ENCODE measurements at regions not wholly inside any gene's neighbourhood (a gene's known extent, or its start where the extent isn't known, plus 50 kb on each side); places are given as distances from the start of the nearest gene placed in this dataset.

GRCh38 chr4:148834804-148835631, 392.8 kb upstream of the NR3C2 start:
- no peak for TF ChIP-seq CTCF (IDR thresholded peaks at IDR 0.05; ENCODE audit: borderline replicate concordance, insufficient read depth, low read depth, low read length)
- H3K4me3 ChIP-seq (ENCODE audit: low read depth, low read length), result no peak overlapping the region

- H3K4me3 ChIP-seq (ENCODE audit: low read depth, low read length), result no peak overlapping the region
- TF ChIP-seq CTCF (IDR thresholded peaks at IDR 0.05; ENCODE audit: borderline replicate concordance, insufficient read depth, low read depth, low read length), result no peak
Measured at GRCh38 chr4:148831945-148832344, 389.7 kb upstream of the NR3C2 start.

- H3K4me3 ChIP-seq (ENCODE audit: low read depth, low read length), result no peak overlapping the region
- TF ChIP-seq CTCF (IDR thresholded peaks at IDR 0.05; ENCODE audit: borderline replicate concordance, insufficient read depth, low read depth, low read length), result no peak
Measured at GRCh38 chr4:148828291-148828690, 386.1 kb upstream of the NR3C2 start.

GRCh38 chr4:148827781-148828180, 385.6 kb upstream of the NR3C2 start:
- no peak overlapping the region for H3K4me3 ChIP-seq (ENCODE audit: low read depth, low read length)
- TF ChIP-seq CTCF (IDR thresholded peaks at IDR 0.05; ENCODE audit: borderline replicate concordance, insufficient read depth, low read depth, low read length), result no peak

GRCh38 chr4:148823419-148823769, 381.2 kb upstream of the NR3C2 start:
- no peak for TF ChIP-seq CTCF (IDR thresholded peaks at IDR 0.05; ENCODE audit: borderline replicate concordance, insufficient read depth, low read depth, low read length)
- no peak overlapping the region for H3K4me3 ChIP-seq (ENCODE audit: low read depth, low read length)

- no peak for TF ChIP-seq CTCF (IDR thresholded peaks at IDR 0.05; ENCODE audit: borderline replicate concordance, insufficient read depth, low read depth, low read length)
Measured at GRCh38 chr4:148822572-148823418, 380.6 kb upstream of the NR3C2 start.

More at GRCh38 chr4:148822572-148823418, 380.6 kb upstream of the NR3C2 start:
- no peak overlapping the region for H3K4me3 ChIP-seq (ENCODE audit: low read depth, low read length)
